GM20431 (cell line): ENCODE measurements at regions not wholly inside any gene's neighbourhood (a gene's known extent, or its start where the extent isn't known, plus 50 kb on each side); places are given as distances from the start of the nearest gene placed in this dataset.
"Not testable (repeated sequence)": the region's sequence is repeated elsewhere in the genome, so short reads cannot be mapped to it uniquely, and the experiment has no call there.

Experiments
- in situ Hi-C: fragments of 300-500 bp; cut with MseI, MboI; formaldehyde crosslinking; loops from one replicate; pipeline ENCODE4 v1.15.0; 2020; ENCODE audit warnings: low sequenced_read_pairs; ENCODE audit not compliant: unreplicated experiment

GRCh38 chrX:131595120-131595519, 51.2 kb downstream of the OR13H1 start:
- in situ Hi-C loops: no loop called here

GRCh38 chrX:131607792-131608369, 64.0 kb downstream of the OR13H1 start:
- in situ Hi-C loops: no loop called here

- in situ Hi-C loops: no loop called here
Measured at GRCh38 chrX:131609480-131609879, 65.6 kb downstream of the OR13H1 start.

- in situ Hi-C loops: no loop called here
Measured at GRCh38 chrX:131613260-131613659, 69.4 kb downstream of the OR13H1 start.

DNA sequence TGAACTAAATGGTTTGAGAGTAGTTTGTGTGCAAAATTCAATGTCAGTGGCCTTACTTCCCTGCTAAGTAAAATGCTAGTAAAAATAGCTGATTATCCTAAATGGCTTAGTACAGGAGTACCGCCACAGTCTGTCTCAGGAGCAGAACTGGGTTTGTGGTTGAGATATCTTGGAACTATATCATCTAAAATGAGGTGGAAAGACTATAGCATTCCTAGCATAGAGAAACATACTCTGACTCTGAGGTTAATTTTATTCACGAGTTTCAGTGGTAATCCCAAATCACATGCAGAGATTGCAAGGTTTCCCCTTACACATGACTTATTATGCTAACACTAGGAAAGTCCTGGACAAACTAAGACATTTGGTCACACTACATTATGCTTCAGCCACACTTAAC, 70.4 kb downstream of the OR13H1 start:
- in situ Hi-C loops: no loop called here

DNA sequence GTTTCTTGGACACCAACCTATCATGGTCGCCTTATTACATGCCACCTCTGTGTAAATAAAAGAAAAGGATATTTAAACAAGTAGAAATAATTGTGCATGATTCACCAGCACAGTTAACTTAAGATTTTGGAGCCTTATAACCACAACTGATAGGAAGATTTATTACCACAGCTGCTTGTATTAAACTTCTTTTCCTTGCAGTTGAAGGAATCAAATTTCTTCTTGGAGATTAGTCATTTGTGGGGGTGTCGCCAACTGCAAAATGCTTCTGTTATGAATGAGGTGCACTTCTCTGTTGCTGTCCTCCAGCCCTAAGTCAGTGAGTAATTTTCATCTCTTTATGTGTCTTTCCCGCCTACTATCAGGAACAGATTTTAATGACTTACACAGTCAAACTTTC, 73.3 kb downstream of the OR13H1 start:
- in situ Hi-C loops: no loop called here

DNA sequence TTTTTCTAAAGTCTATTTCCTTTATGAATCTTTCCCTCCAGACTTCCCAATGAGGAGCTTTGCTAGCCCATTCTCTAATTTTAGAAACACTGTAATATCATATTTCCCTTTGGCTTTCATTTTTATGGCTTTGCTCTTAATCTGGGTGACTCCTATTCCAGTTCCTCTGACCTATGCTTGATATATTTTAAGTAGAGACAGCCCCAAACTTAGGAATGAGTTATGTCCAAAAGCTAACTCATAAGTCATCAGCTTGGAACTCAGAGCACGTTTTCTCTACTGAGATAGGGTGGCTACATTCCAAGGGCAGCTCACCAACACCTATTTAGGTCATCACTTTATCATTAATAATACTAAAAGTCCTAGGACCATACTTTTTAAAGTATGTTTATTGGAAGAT, 77.8 kb downstream of the OR13H1 start:
- in situ Hi-C loops: no loop called here

DNA sequence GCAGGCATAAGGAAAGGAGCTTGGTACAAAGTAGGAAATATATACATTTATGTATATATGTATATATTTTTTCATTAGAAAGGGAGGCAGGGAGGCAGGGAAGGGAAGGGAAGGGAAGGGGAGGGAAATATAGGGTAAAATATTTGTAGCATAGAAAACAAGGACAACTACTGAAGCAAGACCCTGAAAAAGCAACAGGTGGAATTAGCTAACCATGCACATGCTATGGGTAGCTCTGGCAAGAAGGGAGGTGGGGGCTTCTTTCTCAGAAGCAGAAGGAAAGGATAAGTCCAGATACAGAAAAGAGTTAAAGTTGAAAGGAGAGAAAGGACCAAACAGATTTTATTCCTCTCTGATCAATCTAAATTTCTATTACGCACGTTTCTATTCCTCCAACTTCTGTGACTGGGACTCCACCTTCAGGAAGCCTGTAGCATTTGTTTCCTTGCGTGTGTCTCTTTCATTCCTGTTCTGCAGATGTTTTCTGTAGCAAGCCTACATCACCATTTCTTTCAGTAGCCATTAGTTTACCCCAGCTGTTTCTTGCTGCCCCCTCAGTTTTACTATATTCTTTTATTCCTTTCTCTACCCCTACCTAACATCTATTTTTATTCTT, 82.9 kb downstream of the OR13H1 start:
- in situ Hi-C loops: loop anchor here (25.0 kb wide), 1 partner anchor 639 kb away; no protein-coding TSS in a partner anchor

DNA sequence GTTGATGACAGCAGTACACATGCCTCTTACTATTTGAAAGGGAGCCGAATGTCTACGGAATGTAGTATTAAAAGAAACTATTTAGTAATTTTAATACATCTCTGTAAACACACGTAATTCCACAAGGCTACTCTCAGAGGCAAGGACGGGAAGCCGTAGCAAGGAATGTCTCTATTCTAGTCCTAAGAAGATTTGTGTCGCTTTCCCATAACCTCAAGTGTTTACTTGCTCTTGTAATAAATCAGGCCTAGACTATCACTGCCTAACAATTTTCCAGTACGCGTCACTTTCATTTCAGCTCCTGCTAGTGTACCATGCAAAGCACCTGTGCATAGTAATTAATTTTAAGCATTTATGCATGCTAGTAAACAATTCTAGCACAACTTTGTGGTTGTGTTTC, 86.7 kb downstream of the OR13H1 start:
- in situ Hi-C loops: loop anchor here (25.0 kb wide), 1 partner anchor 643 kb away; no protein-coding TSS in a partner anchor

- in situ Hi-C loops: loop anchor here (25.0 kb wide), 1 partner anchor 646 kb away; no protein-coding TSS in a partner anchor
Measured at GRCh38 chrX:131633285-131633917, 89.5 kb downstream of the OR13H1 start.

- in situ Hi-C loops: loop anchor here (25.0 kb wide), 1 partner anchor 648 kb away; no protein-coding TSS in a partner anchor
Measured at GRCh38 chrX:131634900-131635299, 91.0 kb downstream of the OR13H1 start.

- in situ Hi-C loops: loop anchor here (25.0 kb wide), 1 partner anchor 659 kb away; no protein-coding TSS in a partner anchor
Measured at GRCh38 chrX:131646106-131646505, 102.2 kb downstream of the OR13H1 start.

GRCh38 chrX:131649741-131650140, 105.9 kb downstream of the OR13H1 start:
- in situ Hi-C loops: loop anchor here (25.0 kb wide), 1 partner anchor 662 kb away; no protein-coding TSS in a partner anchor

DNA sequence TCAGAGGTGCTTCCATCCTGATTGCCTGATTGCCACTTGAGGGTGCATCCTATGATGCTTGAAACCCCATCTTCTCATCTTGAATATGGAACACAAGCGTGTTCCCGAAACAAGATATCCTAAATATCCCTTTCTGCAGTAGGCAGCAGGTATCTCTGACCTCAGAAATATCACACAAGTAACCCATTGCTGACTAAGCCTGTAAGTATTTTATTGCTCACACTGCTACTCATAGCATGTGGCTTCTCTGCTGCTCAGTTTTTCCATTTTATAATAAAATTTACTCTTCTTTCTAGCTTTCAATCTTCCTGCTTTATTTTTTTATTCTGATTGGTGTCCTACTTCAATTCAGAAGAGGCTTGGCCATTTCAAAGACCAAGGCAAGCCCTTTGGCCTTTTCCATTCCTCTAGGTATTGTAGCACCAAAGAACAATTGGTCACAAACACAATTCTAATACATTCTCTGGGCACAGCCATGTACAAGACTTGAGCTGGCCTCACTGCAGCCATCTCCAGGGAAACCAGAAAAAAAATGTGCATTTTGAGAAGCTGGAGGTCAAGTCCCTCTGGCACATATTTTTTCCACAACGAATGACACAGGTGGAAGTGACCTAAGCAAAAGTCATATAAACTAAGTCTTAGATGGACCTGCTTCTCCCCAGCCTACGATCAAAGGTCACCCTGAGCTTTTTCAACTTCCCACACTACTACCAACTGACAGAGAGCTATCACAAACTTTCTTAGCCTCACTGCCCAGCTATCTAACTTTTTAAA, 107.0 kb downstream of the OR13H1 start:
- in situ Hi-C loops: no loop called here

DNA sequence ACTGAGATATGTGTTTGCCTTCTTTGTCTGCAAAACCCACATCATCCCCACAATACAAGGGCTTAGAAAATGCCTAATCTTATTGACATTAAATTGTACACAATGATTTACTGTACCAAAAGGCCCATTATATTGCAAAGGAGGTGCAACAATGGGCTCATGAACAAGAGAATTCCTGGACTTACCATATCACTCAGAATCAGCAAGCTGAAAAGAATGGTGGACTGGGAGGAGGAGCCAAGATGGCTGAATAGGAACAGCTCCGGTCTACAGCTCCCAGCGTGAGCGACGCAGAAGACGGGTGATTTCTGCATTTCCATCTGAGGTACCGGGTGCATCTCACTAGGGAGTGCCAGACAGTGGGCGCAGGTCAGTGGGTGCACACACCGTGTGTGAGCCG, 119.9 kb downstream of the OR13H1 start:
- in situ Hi-C loops: not testable (repeated sequence)

GRCh38 chrX:131671735-131672134, 127.9 kb downstream of the OR13H1 start:
- in situ Hi-C loops: no loop called here

DNA sequence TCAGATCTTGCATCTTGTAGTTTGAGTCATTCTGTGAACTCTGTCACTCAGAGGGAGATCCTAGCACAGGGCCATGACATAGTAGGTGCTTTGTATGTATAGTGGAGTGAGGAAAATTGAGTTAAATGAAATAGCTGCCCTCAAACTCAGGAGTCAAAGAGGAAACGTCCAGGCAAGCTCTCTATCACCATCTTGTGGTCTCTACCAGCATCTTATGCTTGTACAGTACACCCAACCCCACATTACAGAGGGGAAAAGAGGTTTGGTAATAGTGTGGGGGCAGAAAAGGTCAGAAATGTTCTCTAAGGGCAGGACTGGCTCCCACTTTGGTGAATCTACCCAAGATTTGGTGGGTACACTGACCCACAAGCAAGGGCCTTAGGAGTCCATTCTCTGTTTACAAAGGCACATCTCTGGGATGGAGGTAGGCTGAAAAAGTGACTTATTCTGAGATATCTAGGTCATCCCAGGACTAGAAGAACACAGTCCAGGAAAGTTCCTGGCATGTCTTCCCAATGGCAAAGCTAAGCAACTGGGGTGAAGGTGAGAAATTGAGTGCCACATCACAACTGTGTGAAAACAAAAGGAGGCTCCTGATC, 131.8 kb downstream of the OR13H1 start:
- in situ Hi-C loops: no loop called here

- in situ Hi-C loops: no loop called here
Measured at GRCh38 chrX:131677655-131678628, 134.1 kb downstream of the OR13H1 start.

DNA sequence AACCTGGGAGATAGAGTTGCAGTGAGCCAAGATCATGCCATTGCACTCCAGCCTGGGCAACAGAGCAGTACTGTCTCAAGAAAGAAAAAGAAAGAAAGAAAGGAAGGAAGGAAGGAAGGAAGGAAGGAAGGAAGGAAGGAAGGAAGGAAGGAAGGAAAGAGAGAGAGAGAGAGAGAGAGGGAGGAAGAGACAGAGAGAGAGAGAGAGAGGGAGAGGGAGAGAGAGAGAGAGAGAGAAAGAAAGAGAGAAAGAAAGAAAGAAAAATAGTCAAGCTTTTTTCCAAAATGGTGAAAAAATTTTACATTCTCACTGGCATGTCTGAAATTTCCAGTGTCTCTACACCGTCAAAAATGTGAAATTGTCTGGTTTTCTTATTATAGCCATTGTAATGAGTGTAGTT, 138.9 kb downstream of the OR13H1 start:
- in situ Hi-C loops: not testable (repeated sequence)
